Uterus (tissue), 3 donors: ENCODE measurements at regions not wholly inside any gene's neighbourhood (a gene's known extent, or its start where the extent isn't known, plus 50 kb on each side); places are given as distances from the start of the nearest gene placed in this dataset.

Experiments used
- DNase-seq, 2 donors: peaks; one replicate each; pipeline ENCODE4 v3.0.0-alpha.2; 2019 to 2020
- H3K27ac ChIP-seq, 2 donors: fragments of 200-600 bp; sonication (generic); 1 replicate in 1 of 2; 2 replicates in 1 of 2; pipeline ENCODE4 v1.5.1; 2016 to 2018
- H3K27me3 ChIP-seq, 2 donors: fragments of 200-600 bp; sonication (generic); one replicate each; pipeline ENCODE4 v1.5.1; 2018 to 2019; ENCODE audit warnings: control low read depth in 1 of 2
- H3K36me3 ChIP-seq, 2 donors: fragments of 200-600 bp; sonication (generic); one replicate each; pipeline ENCODE4 v1.5.1; 2019; ENCODE audit warnings: control low read depth in 1 of 2
- H3K4me1 ChIP-seq, 2 donors: fragments of 200-600 bp; sonication (generic); one replicate each; pipeline ENCODE4 v1.5.1; 2018 to 2019; ENCODE audit warnings: control low read depth in 1 of 2
- H3K4me3 ChIP-seq, 2 donors: fragments of 200-600 bp; sonication (generic); 1 replicate in 1 of 2; 2 replicates in 1 of 2; pipeline ENCODE4 v1.5.1; 2018 to 2019; ENCODE audit warnings: mild to moderate bottlenecking in 1 of 2
- H3K9me3 ChIP-seq, 2 donors: fragments of 200-600 bp; sonication (generic); one replicate each; pipeline ENCODE4 v1.5.1; 2019; ENCODE audit warnings: control low read depth in 1 of 2
- POLR2A ChIP-seq, 2 donors: fragments of 450-650 bp; IDR thresholded peaks; one replicate each; pipeline ENCODE4 v1.6.1; 2016; ENCODE audit warnings: antibody characterized with exemption in 2 of 2, mild to moderate bottlenecking in 1 of 2, moderate library complexity in 1 of 2
- intact Hi-C: fragments of 100-400 bp; cut with DNase I; formaldehyde crosslinking; loops from one replicate; pipeline ENCODE4 v1.15.1; 2023; ENCODE audit warnings: low total_unique reads
- TF ChIP-seq, protein P1 (sequence below), 4 experiments: fragments of 200-600 bp in 2 of 4; fragments of 450-650 bp in 2 of 4; sonication (generic) in 2 of 4; IDR thresholded peaks; one replicate each; pipeline ENCODE4 v1.5.1; 2016 to 2019; ENCODE audit warnings: antibody characterized with exemption in 4 of 4, mild to moderate bottlenecking in 2 of 4, moderate library complexity in 1 of 4
- donor health status: DM: yes; HTN: yes; CAD: no.

DNA sequence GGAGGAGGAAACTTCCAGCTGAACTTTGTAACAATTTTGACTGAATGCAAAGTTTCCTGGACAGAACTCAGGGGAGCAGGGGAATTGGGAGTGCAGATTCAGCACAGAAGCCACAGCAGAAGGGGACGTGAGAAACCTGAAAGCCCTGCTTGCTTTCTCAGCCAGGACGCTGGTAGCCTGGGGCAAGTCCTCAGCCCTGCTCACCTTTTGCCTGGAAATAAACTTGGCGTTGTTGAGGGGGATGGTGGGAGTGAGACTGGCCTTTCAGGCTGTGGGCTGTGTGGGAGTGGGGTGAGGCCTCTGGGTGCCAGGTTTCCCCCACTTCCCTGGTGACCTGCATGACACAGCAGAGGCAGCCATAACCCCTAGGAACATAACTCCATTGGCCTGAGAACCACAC lies 238.1 kb upstream of the HS3ST5 start:
- Histone ChIP-seq H3K36me3 (no peaks in the 10 kb centered on the region), H3K27me3 (no peaks in the 10 kb centered on the region), H3K4me1 (no peaks in the 10 kb centered on the region), H3K9me3 (no peaks in the 10 kb centered on the region), H3K27ac (no peak overlapping the region), H3K4me3 (no peak overlapping the region)
- DNase-seq: no peak
- TF ChIP-seq POLR2A (IDR thresholded peaks at IDR 0.05): no peak
- TF ChIP-seq, protein P1, sequence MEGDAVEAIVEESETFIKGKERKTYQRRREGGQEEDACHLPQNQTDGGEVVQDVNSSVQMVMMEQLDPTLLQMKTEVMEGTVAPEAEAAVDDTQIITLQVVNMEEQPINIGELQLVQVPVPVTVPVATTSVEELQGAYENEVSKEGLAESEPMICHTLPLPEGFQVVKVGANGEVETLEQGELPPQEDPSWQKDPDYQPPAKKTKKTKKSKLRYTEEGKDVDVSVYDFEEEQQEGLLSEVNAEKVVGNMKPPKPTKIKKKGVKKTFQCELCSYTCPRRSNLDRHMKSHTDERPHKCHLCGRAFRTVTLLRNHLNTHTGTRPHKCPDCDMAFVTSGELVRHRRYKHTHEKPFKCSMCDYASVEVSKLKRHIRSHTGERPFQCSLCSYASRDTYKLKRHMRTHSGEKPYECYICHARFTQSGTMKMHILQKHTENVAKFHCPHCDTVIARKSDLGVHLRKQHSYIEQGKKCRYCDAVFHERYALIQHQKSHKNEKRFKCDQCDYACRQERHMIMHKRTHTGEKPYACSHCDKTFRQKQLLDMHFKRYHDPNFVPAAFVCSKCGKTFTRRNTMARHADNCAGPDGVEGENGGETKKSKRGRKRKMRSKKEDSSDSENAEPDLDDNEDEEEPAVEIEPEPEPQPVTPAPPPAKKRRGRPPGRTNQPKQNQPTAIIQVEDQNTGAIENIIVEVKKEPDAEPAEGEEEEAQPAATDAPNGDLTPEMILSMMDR (IDR thresholded peaks at IDR 0.05): no peak
- intact Hi-C loops: no loop called here

DNA sequence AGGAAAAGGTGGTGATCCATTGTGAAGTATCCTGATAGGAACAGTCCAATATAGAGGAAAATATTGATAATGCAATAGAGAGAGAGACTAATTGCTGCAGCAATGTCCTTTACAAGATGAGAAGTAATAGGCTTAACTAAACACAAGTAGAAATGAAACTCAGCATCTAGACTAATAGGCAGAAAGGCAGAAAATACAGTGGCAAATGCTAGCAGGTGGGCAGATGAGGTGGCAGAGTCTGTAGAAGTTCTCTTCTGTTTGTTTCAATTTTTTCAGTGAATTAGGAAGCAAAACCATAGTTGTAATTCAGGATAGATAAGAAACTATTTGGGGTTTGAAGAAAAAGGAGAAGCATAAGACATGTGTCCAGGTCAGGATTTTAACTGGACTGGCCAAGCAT lies 236.7 kb upstream of the HS3ST5 start:
- H3K27ac ChIP-seq: no peak overlapping the region
- H3K27me3 ChIP-seq: no peaks in the 10 kb centered on the region
- intact Hi-C loops: no loop called here
- H3K36me3 ChIP-seq: no peaks in the 10 kb centered on the region
- TF ChIP-seq, protein P1 (IDR thresholded peaks at IDR 0.05): no peak
- TF ChIP-seq POLR2A (IDR thresholded peaks at IDR 0.05): no peak
- no peak for DNase-seq
- H3K4me1 ChIP-seq: no peaks in the 10 kb centered on the region
- no peaks in the 10 kb centered on the region for H3K9me3 ChIP-seq
- H3K4me3 ChIP-seq: no peak overlapping the region

DNA sequence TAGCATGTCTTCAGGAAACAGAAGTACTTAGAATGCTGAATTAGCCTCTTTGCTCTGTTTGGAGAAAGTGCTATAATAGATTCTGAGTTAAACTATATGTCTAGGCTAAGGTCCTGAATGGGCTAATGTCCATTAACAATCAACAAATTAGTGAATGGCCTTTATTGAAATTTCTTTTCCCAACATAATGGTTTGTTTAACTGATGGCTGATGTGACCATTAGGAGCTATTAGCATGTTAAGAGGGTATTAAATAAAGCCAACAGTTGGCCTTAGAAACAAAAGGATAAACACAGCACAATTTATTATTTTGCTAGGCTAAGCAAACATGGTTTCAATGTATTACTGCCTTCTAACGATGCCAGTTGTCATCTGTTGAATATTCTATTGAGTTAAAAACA lies 234.3 kb upstream of the HS3ST5 start:
- TF ChIP-seq, protein P1 (IDR thresholded peaks at IDR 0.05): no peak
- TF ChIP-seq POLR2A (IDR thresholded peaks at IDR 0.05): no peak
- no peak for DNase-seq
- Histone ChIP-seq H3K4me1 (no peaks in the 10 kb centered on the region), H3K27ac (no peak overlapping the region), H3K9me3 (no peaks in the 10 kb centered on the region), H3K27me3 (no peaks in the 10 kb centered on the region), H3K4me3 (no peak overlapping the region), H3K36me3 (no peaks in the 10 kb centered on the region)
- intact Hi-C loops: no loop called here

DNA sequence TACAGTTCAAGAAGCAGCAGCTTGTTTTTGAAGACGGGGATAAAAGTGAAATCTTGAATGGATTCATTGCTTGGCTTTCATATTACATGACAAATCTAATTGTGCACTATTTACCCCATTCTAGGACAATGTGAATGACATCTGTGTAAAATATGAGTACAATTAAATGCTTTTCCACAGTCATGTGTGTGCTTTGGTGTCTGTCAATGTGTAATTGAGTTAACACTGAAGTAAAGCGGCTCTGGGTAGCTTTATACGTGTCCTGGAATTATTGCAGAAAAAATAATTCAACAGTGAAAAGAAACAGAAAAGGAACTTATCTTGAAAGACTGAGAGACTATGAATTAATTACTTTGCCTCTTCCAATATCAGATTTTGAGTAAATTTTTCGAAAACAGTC lies 233.5 kb upstream of the HS3ST5 start:
- no peaks in the 10 kb centered on the region for H3K9me3 ChIP-seq
- H3K27ac ChIP-seq: no peak overlapping the region
- H3K36me3 ChIP-seq: no peaks in the 10 kb centered on the region
- H3K4me3 ChIP-seq: no peak overlapping the region
- intact Hi-C loops: no loop called here
- DNase-seq: no peak
- H3K27me3 ChIP-seq: no peaks in the 10 kb centered on the region
- TF ChIP-seq, protein P1 (IDR thresholded peaks at IDR 0.05): no peak
- no peak for TF ChIP-seq POLR2A (IDR thresholded peaks at IDR 0.05)
- H3K4me1 ChIP-seq: no peaks in the 10 kb centered on the region

DNA sequence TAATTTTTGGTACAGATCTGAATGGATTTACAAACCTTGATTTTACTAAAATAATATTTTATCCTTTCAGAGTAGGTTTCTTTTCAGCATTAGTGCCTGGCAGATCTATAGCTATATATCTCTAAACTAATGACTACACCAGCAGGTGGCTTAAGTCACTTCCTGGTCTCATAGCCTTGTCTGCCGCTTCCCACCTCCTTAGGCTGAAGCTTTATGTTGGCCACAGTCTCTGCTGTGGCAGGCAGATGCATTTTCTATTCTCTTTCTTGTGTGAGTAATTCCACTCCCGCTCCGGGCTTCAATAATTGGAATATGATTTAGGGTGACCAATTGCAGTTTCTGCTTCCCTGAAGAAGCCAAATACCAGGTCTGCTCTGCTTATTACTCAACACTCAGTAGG lies 226.8 kb upstream of the HS3ST5 start:
- intact Hi-C loops: no loop called here
- H3K4me1 ChIP-seq: no peaks in the 10 kb centered on the region
- H3K27me3 ChIP-seq: no peaks in the 10 kb centered on the region
- no peak for DNase-seq
- TF ChIP-seq, protein P1 (IDR thresholded peaks at IDR 0.05): no peak
- no peak for TF ChIP-seq POLR2A (IDR thresholded peaks at IDR 0.05)
- no peaks in the 10 kb centered on the region for H3K36me3 ChIP-seq
- H3K9me3 ChIP-seq: no peaks in the 10 kb centered on the region
- H3K4me3 ChIP-seq: no peak overlapping the region
- H3K27ac ChIP-seq: no peak overlapping the region
